PFSK-1 (cell line): ENCODE measurements at regions not wholly inside any gene's neighbourhood (a gene's known extent, or its start where the extent isn't known, plus 50 kb on each side); places are given as distances from the start of the nearest gene placed in this dataset.

Experiments used
- POLR2AphosphoS5 ChIP-seq: IDR thresholded peaks from 2 replicates; pipeline ENCODE4 v1.6.1; 2012; ENCODE audit warnings: low read depth, mild to moderate bottlenecking, control low read depth, low read length, moderate library complexity
- SIN3A ChIP-seq: IDR thresholded peaks from 2 replicates; pipeline ENCODE4 v1.6.1; 2012; ENCODE audit warnings: mild to moderate bottlenecking, low read length, moderate library complexity, borderline replicate concordance; ENCODE audit not compliant: insufficient read depth
- TAF1 ChIP-seq: IDR thresholded peaks from 2 replicates; pipeline ENCODE4 v1.6.1; 2012; ENCODE audit warnings: low read length, control low read depth, borderline replicate concordance; ENCODE audit not compliant: insufficient read depth
- TF ChIP-seq, protein P1 (sequence below), 2 experiments: IDR thresholded peaks; 2 replicates each; pipeline versions ENCODE4 v1.6.1 to v1.8.0; 2011 to 2012; ENCODE audit warnings: low read depth in 2 of 2, low read length in 2 of 2, control low read depth in 1 of 2, inconsistent platforms in 1 of 2, mild to moderate bottlenecking in 1 of 2, moderate library complexity in 1 of 2; ENCODE audit not compliant: insufficient read depth in 1 of 2

- TF ChIP-seq SIN3A: no peak
- TF ChIP-seq TAF1: no peak
- TF ChIP-seq POLR2AphosphoS5: no peak
- TF ChIP-seq, protein P1, sequence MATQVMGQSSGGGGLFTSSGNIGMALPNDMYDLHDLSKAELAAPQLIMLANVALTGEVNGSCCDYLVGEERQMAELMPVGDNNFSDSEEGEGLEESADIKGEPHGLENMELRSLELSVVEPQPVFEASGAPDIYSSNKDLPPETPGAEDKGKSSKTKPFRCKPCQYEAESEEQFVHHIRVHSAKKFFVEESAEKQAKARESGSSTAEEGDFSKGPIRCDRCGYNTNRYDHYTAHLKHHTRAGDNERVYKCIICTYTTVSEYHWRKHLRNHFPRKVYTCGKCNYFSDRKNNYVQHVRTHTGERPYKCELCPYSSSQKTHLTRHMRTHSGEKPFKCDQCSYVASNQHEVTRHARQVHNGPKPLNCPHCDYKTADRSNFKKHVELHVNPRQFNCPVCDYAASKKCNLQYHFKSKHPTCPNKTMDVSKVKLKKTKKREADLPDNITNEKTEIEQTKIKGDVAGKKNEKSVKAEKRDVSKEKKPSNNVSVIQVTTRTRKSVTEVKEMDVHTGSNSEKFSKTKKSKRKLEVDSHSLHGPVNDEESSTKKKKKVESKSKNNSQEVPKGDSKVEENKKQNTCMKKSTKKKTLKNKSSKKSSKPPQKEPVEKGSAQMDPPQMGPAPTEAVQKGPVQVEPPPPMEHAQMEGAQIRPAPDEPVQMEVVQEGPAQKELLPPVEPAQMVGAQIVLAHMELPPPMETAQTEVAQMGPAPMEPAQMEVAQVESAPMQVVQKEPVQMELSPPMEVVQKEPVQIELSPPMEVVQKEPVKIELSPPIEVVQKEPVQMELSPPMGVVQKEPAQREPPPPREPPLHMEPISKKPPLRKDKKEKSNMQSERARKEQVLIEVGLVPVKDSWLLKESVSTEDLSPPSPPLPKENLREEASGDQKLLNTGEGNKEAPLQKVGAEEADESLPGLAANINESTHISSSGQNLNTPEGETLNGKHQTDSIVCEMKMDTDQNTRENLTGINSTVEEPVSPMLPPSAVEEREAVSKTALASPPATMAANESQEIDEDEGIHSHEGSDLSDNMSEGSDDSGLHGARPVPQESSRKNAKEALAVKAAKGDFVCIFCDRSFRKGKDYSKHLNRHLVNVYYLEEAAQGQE (IDR thresholded peaks at IDR 0.05; ENCODE audit: insufficient read depth in 1 of 2, low read depth in 2 of 2, low read length in 2 of 2): no peak
Measured at GRCh38 chr22:48920776-48921241, 906.9 kb downstream of the BRD1 start.
